Stomach smooth muscle (tissue), 2 donors: ENCODE measurements at regions not wholly inside any gene's neighbourhood (a gene's known extent, or its start where the extent isn't known, plus 50 kb on each side); places are given as distances from the start of the nearest gene placed in this dataset.
A peak's percentile ranks its signal among the peaks of the same experiment; 100 is the strongest.

Experiments used
- H3K27ac ChIP-seq: one replicate; pipeline ENCODE4 v1.7.0; 2013; ENCODE audit warnings: mild to moderate bottlenecking, low read length, inconsistent platforms
- H3K27me3 ChIP-seq, 2 donors: one replicate each; pipeline ENCODE4 v1.7.0; 2013; ENCODE audit warnings: low read length in 2 of 2; ENCODE audit not compliant: insufficient read depth in 2 of 2, control insufficient read depth in 1 of 2
- H3K36me3 ChIP-seq, 2 donors: one replicate each; pipeline ENCODE4 v1.7.0; 2013; ENCODE audit warnings: low read length in 2 of 2; ENCODE audit not compliant: control insufficient read depth in 2 of 2, insufficient read depth in 2 of 2
- H3K4me1 ChIP-seq: one replicate; pipeline ENCODE4 v1.7.0; 2013; ENCODE audit warnings: low read length; ENCODE audit not compliant: control insufficient read depth, insufficient read depth
- H3K4me3 ChIP-seq, 2 donors: one replicate each; pipeline ENCODE4 v1.7.0; 2013; ENCODE audit warnings: low read length in 2 of 2
- H3K9ac ChIP-seq, 2 donors: one replicate each; pipeline ENCODE4 v1.7.0; 2013; ENCODE audit warnings: low read length in 2 of 2, mild to moderate bottlenecking in 1 of 2
- H3K9me3 ChIP-seq, 2 donors: one replicate each; pipeline ENCODE4 v1.7.0; 2013; ENCODE audit warnings: low read length in 2 of 2; ENCODE audit not compliant: control insufficient read depth in 2 of 2
- donor health status: healthy.
- donor health status: Pancreatic carcinoma.

- Histone ChIP-seq H3K36me3 (no peaks in the 10 kb centered on the region), H3K27ac (no peak overlapping the region), H3K4me1 (no peaks in the 10 kb centered on the region), H3K4me3 (peak overlapping the region in 1 of 2 donors; percentile 38), H3K27me3 (no peaks in the 10 kb centered on the region), H3K9ac (peak overlapping the region in 1 of 2 donors; percentile 24), H3K9me3 (no peaks in the 10 kb centered on the region)
Observed at GRCh38 chr7:84663224-84663623, 468.6 kb upstream of the SEMA3A start.

GRCh38 chr7:84658286-84658685, 463.7 kb upstream of the SEMA3A start:
- H3K27ac ChIP-seq, result no peak overlapping the region
- no peak overlapping the region for H3K9ac ChIP-seq
- H3K4me3 ChIP-seq, result no peak overlapping the region
- H3K9me3 ChIP-seq, result no peaks in the 10 kb centered on the region
- H3K4me1 ChIP-seq, result no peaks in the 10 kb centered on the region
- H3K36me3 ChIP-seq, result no peaks in the 10 kb centered on the region
- no peaks in the 10 kb centered on the region for H3K27me3 ChIP-seq

- Histone ChIP-seq H3K4me3 (no peak overlapping the region), H3K27ac (no peak overlapping the region), H3K9ac (no peak overlapping the region), H3K27me3 (no peaks in the 10 kb centered on the region), H3K4me1 (no peaks in the 10 kb centered on the region), H3K9me3 (no peaks in the 10 kb centered on the region), H3K36me3 (no peaks in the 10 kb centered on the region)
Observed at GRCh38 chr7:84654273-84654672, 459.7 kb upstream of the SEMA3A start.

GRCh38 chr7:84651876-84652275, 457.3 kb upstream of the SEMA3A start:
- Histone ChIP-seq H3K9ac (no peak overlapping the region), H3K27ac (no peak overlapping the region), H3K9me3 (no peaks in the 10 kb centered on the region), H3K27me3 (no peaks in the 10 kb centered on the region), H3K36me3 (no peaks in the 10 kb centered on the region), H3K4me1 (no peaks in the 10 kb centered on the region), H3K4me3 (no peak overlapping the region)

GRCh38 chr7:84647797-84648757, 453.5 kb upstream of the SEMA3A start:
- Histone ChIP-seq H3K4me3 (no peak overlapping the region), H3K4me1 (no peaks in the 10 kb centered on the region), H3K36me3 (no peaks in the 10 kb centered on the region), H3K9me3 (no peaks in the 10 kb centered on the region), H3K9ac (no peak overlapping the region), H3K27ac (no peak overlapping the region), H3K27me3 (no peaks in the 10 kb centered on the region)

GRCh38 chr7:84642611-84643010, 448.0 kb upstream of the SEMA3A start:
- no peaks in the 10 kb centered on the region for H3K27me3 ChIP-seq
- H3K27ac ChIP-seq, result no peak overlapping the region
- no peak overlapping the region for H3K4me3 ChIP-seq
- no peaks in the 10 kb centered on the region for H3K4me1 ChIP-seq
- H3K9me3 ChIP-seq, result no peaks in the 10 kb centered on the region
- H3K36me3 ChIP-seq, result no peaks in the 10 kb centered on the region
- no peak overlapping the region for H3K9ac ChIP-seq

GRCh38 chr7:84640637-84641036, 446.0 kb upstream of the SEMA3A start:
- Histone ChIP-seq H3K36me3 (no peaks in the 10 kb centered on the region), H3K27ac (no peak overlapping the region), H3K9ac (no peak overlapping the region), H3K27me3 (no peaks in the 10 kb centered on the region), H3K9me3 (no peaks in the 10 kb centered on the region), H3K4me1 (no peaks in the 10 kb centered on the region), H3K4me3 (no peak overlapping the region)

GRCh38 chr7:84638339-84638697, 443.7 kb upstream of the SEMA3A start:
- Histone ChIP-seq H3K4me1 (no peaks in the 10 kb centered on the region), H3K27me3 (no peaks in the 10 kb centered on the region), H3K36me3 (no peaks in the 10 kb centered on the region), H3K9ac (no peak overlapping the region), H3K4me3 (no peak overlapping the region), H3K9me3 (no peaks in the 10 kb centered on the region), H3K27ac (no peak overlapping the region)

- H3K4me1 ChIP-seq, result no peaks in the 10 kb centered on the region
- H3K9ac ChIP-seq, result no peak overlapping the region
- H3K4me3 ChIP-seq, result no peak overlapping the region
- no peaks in the 10 kb centered on the region for H3K9me3 ChIP-seq
- no peaks in the 10 kb centered on the region for H3K27me3 ChIP-seq
- no peak overlapping the region for H3K27ac ChIP-seq
- no peaks in the 10 kb centered on the region for H3K36me3 ChIP-seq
Observed at GRCh38 chr7:84637568-84638338, 443.2 kb upstream of the SEMA3A start.

- Histone ChIP-seq H3K4me1 (no peaks in the 10 kb centered on the region), H3K9me3 (no peaks in the 10 kb centered on the region), H3K36me3 (no peaks in the 10 kb centered on the region), H3K27ac (no peak overlapping the region), H3K4me3 (no peak overlapping the region), H3K9ac (no peak overlapping the region), H3K27me3 (no peaks in the 10 kb centered on the region)
Observed at GRCh38 chr7:84631913-84632312, 437.3 kb upstream of the SEMA3A start.
